ENCODE measurements at regions not wholly inside any gene's neighbourhood (a gene's known extent, or its start where the extent isn't known, plus 50 kb on each side); places are given as distances from the start of the nearest gene placed in this dataset.

DNA sequence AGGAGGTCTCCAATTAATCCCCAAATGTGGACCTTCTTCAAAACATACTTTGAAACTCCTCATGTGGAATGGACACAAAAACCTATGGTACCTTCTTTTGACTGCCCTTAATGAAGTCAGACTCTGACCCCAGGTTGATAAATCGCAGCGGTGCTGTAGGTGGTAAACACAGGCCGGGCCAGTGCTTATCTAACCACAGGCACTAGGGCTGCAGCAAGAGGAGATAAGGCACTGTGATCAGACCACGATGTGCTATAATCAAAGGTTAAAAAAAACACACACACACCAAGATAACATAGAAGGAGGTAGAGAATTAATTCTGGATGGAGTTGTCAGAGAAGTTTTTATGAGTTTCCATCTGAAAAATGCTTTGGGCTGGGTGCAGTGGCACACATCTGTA lies 52.3 kb upstream of the SIPA1L2 start:
- DNase-seq (ENCODE audit: low spot score): no peak

DNA sequence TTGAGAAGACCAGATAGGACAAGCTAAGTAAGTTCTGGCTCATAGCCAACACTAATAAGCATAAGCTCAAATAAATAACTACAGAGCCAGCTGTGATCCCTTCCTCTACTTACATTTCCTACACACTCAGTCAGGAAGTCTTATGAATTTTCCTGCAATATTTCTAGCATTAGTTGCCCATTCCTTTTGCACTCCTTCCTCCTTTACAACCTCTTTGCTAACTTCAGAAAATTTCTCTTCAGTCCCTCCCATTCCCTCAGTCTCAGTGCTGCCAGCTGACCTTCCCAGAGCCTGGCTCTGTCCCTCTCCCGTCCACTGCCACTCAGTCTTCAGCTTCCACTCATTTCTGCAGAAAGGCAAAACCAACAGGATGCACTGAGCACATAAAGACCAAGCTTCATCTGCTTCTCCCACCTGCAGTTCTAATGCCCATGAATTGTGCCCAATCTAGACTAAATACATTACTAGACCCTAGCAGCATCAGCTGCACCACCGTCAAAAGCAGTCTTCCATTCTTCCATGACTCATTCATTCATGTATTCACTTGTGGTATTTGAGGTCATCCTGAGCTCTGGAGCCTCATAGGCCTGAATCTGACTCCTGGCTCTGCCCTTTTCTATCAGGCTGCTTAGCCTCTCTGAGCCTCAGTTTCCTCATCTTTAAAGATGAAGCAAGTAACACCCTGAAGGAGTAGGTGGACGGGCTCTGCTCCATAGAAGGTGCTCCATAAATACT lies 54.6 kb upstream of the SIPA1L2 start:
- DNase-seq (ENCODE audit: low spot score): no peak

DNA sequence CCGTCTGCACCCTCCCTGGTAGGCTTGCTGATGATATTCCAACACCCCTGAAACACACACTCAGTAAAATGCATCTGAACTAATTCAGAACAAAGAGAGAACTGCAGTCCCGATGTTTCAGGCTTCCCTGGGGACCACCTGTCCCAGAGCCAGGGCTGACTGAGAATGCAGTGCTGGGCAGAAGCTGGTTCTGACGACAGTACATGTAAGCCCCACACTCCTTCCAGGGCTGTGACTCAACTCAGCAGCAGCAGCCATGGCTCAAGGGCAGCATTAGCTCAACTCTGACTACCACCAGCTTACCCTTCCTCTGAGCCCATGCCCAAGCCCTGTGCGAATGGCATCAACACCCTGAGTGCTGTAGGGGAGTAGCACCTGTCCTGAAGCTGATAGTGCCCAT lies 56.4 kb upstream of the SIPA1L2 start:
- DNase-seq (ENCODE audit: low spot score): no peak

DNA sequence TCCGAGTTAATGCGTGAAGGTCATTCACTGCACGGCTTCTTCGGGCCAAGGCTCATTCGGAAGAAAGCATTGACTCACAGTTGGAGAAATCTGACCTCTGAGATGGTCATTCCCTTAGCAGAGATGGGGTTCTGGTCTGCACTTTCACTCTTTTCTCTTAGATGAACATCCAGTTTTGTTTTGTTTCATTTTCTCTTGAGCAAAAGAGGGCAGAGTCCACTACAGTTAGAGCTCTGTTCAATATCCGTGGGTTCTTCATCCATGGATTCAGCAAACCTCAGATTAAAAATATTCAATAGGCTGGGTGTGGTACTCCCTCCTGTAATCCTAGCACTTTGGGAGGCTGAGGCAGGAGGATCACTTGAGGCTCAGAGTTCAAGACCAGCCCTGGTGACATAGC lies 57.4 kb upstream of the SIPA1L2 start:
- no peak for DNase-seq (ENCODE audit: low spot score)

DNA sequence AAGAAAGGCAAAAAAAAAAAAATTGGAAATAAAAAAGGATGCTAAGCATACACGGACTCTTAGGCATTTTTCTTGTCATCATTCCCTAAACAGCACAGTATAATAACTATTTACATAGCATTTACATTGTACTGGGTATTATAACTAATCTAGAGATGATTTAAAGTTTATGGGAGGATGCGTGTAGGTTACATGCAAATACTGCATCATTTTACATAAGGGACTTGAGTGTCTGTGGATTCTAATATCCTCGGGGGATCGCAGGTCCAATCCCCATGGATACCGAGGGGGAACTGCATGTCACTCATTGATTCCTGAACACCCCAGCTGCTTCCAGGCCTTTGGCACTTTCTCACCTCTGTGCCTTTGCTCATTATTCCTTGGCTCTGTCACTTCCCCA lies 57.8 kb upstream of the SIPA1L2 start:
- DNase-seq (ENCODE audit: low spot score): no peak

DNA sequence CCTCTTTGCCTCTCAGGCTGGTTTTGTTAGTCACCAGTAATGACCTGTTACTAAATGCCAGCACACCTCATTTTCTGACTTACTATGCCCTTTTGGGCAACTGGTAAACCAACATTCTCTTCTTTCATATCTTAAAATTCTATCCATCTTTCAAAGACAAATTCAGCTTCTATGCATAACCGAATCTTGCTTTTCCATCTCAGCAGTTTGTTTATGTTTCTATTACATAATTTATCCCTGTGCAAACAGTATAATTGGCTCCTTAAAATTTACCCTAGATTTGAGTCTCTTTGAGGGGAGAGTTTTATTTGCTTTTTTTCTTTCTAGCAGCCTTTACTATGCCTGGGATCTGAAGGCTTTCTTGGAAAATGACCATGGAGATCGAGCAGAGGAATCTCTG lies 58.5 kb upstream of the SIPA1L2 start:
- DNase-seq (ENCODE audit: low spot score): no peak

DNA sequence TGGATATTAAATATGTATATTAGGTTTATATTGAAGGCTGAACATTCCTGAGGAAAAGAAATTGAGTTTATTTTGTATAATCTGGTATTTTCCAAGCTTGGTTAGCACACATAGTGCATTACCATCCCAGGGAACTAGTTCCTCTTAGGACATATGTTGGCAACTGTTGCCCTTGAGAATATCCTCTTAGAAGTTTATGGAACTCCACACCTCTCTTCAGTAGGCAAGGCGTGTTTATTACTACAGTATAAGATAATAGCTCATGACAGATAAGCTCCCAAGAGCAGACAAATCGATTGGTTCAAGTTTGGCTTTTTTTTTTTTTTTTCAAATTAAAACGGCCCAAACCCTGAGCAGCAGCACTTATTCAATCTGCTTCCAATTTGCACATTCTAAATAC lies 59.8 kb upstream of the SIPA1L2 start:
- DNase-seq (ENCODE audit: low spot score): no peak

DNA sequence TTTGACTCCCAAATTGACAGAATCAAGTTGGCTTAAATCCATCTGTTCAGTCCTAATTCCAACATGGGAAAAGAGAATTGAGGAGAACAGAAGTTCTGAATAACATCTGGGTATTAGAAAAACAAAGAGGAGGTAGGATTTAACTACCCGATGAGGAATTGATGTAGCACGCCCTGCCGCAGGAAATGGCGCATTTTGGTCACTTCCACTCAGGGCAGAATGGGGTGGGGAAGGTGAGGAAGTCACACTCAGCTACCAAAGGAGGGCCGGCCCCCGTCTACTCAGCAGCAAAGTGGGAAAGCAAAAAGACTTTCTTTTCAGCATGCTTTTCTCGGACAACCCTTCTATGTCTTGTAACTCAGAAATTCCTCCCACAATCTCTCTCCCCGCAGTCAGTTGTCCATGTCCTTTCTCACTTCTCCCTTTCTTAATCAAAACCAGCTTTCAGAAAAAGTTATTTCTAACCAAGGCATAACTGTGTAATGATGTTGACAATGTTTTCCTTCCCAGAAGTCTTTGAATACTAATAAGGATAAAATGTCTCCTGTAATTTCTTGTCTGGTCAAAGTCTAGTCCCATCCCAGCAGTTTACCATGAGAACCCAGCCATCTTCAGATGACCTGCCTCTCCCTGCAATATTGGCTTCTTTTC lies 60.5 kb upstream of the SIPA1L2 start:
- DNase-seq (ENCODE audit: low spot score): no peak

DNA sequence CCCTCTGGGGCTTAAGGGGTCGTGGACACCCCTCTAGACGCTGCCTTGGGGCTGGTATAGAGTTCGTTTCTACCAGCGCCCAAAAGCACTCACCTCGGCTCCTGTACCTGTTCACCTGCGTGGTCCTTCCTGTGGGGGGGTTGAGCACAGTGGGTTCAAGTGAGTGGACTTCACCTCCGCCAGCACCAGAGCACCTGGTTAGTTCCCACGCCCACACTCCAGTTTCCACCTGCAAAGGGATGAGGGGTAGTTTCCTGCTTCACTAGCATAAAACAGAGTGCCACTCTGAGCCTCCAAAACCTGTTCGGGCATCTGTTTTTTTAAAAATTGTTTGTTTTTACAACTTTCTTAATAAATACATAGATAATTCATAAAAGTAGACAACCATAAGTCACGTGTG lies 64.5 kb upstream of the SIPA1L2 start:
- DNase-seq (ENCODE audit: low spot score): no peak

DNA sequence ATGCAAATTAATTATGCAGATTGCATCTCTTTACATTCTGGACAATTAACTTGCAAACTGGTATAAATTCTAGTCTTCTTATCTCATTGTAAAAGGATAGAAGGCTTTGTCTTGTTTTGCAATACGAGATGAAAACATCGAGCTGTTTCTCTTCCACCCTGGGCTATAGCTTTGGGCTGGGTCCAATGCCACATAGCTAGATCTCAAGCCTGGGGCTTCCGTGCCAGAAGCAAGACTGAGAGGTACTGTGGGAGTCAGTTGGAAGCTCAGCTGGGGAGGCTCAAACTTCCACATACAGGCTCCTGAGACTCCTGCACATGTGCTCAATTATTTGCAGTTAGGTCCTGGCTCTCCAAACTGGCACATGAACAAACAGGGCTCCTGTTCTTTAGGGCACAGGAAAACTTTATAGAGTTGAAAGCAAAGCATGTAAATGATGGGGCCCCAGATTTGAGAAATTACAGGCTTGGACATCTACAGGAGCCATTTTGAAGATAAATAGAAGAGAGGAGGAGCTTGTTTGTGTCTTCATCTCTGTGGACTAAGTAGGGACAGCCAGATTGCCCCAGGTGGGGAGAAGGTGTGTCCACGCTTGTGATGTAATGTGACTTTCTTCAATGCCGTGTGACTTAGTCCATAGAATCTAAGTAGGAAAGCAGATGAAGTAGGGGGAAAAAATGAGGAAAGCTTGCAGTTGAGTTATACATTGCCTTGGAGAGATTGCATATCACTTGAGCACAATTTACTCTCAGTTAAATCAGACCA lies 65.9 kb upstream of the SIPA1L2 start:
- DNase-seq (ENCODE audit: low spot score): no peak

DNA sequence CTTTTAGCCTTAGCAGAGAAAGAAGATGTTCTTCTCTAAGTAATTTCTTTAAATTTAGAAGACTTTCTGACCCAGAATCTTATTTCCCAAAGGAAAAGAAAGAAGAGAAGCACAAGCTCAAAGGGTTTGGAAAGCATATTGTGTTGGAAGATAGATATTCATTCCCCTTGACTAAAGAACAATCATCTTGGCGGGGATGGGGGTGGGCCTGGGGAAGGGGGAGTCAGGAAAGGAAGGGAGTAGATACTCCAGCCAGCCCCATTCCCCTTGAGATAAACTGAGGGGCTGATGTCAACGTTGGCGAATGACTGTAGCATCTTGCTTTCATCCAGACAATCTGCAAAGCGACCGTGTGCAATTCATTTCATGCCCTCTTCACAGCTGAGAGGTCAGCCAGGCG lies 66.5 kb upstream of the SIPA1L2 start:
- no peak for DNase-seq (ENCODE audit: low spot score)

DNA sequence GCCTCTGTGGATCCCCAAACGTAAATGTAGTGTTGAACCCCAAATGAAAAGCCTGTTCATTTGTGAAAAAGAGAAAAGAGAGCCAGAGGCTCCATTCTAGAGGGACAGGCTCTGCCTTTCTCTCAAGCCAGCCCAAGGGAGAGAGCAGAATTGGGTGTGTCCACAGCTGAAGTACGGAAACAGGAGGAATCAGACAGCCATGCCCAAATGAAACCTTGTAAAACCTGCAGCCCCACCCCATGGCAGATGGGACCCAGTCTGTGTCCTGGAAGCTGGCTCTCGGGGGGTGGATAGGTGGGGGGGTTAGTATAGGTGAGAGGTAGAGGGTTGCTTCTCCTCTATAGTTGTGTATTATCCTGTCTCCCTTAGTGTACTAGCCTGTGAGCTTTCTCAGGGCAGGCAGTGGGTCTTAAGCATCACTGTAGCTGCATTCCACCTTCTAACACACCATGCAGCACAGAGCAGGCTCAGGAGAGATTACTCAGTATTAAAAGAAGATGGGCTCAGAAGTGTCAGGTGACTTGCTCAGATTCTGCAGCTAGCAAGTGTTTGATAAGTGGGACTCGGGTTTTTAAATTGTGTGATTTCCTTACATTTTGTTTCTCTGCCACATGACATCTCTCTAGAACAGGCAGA lies 67.4 kb upstream of the SIPA1L2 start:
- DNase-seq (ENCODE audit: low spot score): no peak

DNA sequence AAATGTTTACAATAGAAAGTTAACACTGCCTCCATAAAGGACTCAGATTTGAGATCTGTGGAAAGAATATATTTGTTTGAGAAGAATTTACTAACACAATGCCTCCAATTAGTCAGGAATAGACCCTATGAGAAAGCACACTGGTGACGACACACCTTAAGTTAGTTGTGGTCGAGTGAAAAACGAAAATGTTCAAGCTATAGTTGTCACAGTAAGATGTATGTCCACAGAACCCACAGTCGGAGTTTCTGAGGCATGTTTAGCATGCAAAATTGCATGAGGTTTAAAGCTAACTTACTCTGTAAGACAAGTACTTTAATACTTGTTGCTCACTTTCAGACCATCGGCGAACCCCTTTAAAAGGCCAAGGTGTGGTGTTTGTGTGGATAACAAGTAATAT lies 69.9 kb upstream of the SIPA1L2 start:
- DNase-seq (ENCODE audit: low spot score): no peak

DNA sequence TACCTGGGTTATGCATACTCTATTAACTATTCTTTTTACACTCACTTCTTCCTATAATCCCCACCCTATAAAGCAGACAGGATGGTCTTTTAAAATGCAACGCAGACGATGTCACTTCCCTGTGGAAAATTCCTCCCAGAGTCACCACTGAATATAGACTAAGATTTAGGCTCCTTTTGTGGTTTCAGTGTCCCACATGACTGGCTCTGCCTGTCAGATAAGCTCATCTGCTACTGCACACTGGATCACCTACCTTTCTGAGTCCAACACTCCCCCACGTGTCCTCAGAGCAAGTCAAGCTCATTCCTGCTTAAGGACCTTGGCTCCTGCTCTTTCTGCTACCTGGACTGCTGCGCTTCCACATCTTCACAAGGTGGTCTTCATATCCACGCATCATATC lies 73.0 kb upstream of the SIPA1L2 start:
- no peak for DNase-seq (ENCODE audit: low spot score)

DNA sequence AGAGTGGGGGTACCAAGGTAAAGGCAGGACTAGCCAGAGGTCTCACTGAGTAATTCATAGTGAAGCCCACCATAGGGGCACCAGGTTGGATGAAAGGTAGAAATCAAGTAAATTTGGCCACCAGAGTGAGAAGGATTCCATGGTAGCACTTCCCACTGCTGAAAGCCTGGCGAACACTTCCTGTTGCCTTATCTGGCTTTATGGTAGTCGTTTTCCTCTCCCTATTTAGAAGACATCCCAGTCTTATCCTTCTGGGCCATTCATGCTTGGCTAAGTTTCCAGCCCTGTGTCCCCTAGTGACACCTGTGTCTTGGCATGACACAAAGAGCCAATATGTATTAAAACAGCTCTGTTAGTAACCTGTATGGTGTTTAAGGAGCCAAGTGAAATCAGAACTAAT lies 74.3 kb upstream of the SIPA1L2 start:
- no peak for DNase-seq (ENCODE audit: low spot score)

DNA sequence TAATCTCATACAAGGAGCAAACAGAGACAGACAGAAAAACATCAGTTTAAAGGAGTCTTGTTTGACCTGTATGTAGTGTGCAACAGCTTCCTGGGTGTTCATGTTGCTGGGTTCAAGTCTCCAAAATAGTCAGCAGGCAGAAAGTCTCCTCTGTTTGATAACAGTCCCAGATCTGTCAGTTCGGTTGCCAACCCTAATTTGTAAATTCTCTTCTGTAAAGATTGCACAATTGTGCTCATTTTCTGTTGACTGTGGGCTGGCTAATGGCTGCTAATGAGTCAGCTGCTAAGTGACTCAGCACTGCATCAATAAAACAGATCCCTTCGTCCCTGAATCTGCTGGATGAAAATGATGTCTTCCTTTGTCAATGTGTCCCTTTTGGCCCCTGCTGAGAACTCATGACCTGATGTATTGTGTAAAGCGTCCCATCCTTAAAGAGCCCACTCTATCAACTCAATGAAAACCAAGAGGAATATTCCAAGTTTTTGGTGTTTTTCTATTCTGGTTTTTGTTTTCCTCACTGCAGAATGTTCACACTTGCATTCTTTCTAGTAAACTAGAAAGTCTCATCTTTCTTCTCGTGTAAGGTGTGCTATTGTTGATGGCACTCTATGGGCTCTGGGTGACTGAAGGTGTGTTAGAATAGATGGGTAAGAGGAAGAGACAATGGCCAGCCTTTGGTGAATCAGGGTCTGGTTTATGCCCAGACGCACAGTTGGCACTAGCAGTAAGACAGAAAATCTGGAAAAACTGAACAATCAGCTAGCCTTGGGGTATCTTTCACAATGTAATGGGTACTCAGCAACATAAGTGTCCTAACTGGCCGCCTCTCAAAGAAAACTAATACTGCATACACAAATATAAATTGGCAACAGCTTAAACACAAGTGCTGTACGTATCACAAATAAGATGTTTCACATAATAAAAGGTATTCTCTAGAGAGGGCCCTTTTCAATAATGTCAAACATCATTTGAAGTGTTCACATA lies 75.1 kb upstream of the SIPA1L2 start:
- DNase-seq (ENCODE audit: low spot score): peak; percentile 94

DNA sequence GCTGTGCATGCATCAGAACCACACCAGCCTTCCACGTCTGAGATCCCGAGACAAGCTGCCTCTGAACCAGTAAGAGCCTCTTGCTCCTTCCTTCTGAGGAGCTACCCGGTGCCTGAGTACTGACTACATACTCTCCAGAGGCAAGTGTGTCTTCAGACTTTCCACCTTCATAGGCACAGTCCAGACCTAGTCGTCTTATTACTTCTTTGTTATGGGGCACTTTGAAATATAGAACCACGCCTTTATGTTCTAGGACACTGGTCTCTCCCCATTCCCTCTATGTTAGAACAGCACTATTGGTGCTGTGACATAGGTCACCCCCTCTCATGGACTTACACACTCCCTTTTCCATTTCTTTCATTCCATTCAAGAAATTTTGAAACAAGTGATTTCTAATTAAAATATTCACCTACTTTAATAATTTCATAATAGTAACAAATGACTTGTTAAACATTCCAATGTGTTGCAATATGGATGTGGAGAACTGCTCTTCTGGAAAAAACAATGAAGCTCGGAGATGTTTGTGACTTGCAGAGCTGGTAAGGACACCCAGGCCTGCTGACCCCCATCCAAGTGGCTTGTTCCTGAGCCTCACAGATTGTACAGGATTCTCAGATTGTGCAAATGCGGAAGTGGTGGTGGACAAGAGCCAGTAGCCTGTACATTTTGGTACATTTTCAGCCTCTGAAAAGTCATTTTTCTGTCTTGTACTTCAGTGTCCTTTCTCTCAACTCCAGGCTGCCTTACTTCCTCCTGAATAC lies 76.1 kb upstream of the SIPA1L2 start:
- no peak for DNase-seq (ENCODE audit: low spot score)

DNA sequence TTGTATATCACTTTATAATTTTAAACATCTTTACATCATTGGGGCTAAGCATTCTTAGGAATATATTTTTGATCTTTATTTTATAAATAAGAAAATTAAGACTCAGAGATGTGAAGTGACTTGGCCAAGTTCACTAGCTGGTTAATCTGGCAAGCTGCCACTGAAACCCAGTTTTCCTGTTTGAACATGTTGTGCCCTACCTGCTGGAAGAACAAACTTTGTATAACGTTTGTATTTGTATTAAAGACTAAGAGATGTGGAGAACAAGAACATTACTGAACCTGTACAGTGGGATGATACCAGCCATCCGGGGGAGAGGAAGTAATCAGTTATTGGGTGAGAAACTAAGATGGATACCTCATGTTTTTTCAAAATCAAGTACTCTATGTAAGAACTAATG lies 77.2 kb upstream of the SIPA1L2 start:
- no peak for DNase-seq (ENCODE audit: low spot score)

DNA sequence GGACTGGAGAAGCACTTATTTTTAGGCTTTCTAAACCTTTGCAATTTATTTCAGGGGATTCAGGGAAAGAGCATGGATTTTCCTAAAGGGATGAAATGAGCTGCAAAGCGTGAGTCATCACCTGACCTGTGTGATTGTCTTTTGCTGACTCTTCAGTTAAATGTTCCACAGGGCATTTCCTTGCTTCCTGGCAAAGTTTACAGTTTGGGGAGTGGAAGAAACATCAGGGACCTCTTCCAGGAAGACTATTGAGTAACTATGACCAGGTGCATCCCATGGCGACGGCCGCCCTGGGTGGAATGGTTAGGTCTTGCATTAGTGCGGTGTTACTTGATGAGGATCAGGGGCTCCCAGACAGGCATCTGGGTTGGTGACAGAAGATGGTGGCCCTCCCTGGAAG lies 79.5 kb upstream of the SIPA1L2 start:
- DNase-seq (ENCODE audit: low spot score): no peak

DNA sequence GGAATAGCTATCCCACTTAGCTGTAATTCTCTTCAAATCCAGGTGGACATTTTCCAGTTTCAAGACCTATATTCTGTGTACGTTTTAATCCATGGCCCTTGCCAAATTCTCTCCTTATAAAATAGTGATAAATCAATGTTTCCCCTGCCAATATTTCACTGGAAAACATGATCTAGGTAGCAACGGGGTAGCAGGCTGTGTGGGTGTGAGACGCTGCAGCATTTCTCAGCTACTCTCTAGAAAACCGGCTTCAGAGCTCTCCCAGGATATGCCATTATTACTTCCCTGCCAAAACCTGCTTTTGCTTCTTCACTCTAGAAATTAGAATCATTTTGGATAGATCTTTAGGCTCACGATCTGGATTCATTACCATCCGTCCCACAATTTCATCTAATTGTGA lies 82.1 kb upstream of the SIPA1L2 start:
- no peak for DNase-seq (ENCODE audit: low spot score)

DNA sequence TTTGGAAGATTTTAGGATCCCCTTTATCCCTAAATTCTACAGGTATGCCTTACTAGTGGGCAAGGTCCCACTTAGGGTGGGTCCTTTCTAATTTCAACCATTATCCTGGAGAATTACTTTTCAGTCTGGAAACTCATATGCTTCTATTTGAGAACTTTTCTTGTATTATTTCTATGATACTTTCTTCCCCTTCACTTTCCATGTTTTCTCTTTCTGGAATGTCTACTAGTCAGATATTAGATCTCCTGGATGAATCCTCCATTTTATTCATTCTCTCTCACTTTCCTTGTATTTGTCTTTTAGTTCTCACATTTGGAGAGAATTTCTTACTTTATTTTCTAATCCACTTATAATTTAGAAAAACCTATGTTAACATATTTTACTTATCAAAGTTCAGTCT lies 83.9 kb upstream of the SIPA1L2 start:
- DNase-seq (ENCODE audit: low spot score): no peak
